ENCODE measurements at regions not wholly inside any gene's neighbourhood (a gene's known extent, or its start where the extent isn't known, plus 50 kb on each side); places are given as distances from the start of the nearest gene placed in this dataset.
"Not testable (repeated sequence)": the region's sequence is repeated elsewhere in the genome, so short reads cannot be mapped to it uniquely, and the experiment has no call there.

DNA sequence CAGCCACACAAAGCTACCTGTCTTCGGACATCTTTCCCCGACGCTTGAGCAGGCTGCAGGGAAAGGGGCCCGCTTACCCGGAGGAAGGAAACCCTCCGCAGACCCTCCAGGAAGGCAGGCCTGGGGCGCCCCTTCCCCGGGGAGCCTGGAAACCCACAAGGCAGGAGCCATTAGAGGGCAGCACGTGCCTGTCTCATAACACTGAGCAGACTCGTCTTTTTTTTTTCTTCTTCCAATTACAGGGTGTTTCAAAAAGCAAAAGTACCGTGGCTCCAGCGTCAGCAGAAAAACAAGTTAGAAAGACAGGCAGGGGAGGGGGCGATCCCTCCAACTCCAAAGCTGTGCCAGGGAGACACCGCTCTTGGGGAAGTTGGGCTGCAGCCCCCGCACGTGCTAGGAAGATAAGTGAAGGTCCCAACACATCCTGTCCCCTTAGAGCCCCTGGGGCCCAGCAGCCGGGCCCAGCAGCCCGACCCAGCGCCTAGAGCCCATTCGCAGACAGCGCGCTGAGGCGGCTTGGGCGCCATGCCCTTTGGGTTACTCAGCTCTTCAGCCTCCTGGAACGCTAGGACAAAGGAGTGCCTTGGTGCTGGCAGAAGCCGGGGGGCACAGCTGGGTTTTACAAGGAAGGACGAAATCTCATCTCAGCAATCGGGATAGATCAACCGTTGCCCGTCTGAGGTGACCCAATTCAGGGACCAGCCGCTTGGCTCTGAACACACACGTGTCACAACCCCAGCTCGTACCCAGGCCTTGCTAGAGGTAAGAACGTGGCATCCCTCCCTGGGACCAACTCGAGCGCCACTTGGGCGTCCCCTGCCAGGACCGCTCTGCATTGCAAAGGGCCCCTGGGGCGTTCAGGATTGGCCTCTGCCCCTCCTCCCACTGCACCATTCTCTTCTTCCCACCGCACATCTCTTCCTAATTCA is 136.3 kb downstream of the LY86 start:
- DNase-seq (ENCODE audit: low spot score), result peak; percentile 46

- no peak for DNase-seq (ENCODE audit: low spot score)
These were observed 137.1 kb downstream of the LY86 start for GRCh38 chr6:6725468-6726209.

GRCh38 chr6:6728169-6728941 is 139.8 kb downstream of the LY86 start:
- no peak for DNase-seq (ENCODE audit: low spot score)

- no peak for DNase-seq (ENCODE audit: low spot score)
These were observed 141.5 kb downstream of the LY86 start for GRCh38 chr6:6729971-6730370.

- DNase-seq (ENCODE audit: low spot score), result no peak
These were observed 142.3 kb downstream of the LY86 start for GRCh38 chr6:6730831-6731230.

DNA sequence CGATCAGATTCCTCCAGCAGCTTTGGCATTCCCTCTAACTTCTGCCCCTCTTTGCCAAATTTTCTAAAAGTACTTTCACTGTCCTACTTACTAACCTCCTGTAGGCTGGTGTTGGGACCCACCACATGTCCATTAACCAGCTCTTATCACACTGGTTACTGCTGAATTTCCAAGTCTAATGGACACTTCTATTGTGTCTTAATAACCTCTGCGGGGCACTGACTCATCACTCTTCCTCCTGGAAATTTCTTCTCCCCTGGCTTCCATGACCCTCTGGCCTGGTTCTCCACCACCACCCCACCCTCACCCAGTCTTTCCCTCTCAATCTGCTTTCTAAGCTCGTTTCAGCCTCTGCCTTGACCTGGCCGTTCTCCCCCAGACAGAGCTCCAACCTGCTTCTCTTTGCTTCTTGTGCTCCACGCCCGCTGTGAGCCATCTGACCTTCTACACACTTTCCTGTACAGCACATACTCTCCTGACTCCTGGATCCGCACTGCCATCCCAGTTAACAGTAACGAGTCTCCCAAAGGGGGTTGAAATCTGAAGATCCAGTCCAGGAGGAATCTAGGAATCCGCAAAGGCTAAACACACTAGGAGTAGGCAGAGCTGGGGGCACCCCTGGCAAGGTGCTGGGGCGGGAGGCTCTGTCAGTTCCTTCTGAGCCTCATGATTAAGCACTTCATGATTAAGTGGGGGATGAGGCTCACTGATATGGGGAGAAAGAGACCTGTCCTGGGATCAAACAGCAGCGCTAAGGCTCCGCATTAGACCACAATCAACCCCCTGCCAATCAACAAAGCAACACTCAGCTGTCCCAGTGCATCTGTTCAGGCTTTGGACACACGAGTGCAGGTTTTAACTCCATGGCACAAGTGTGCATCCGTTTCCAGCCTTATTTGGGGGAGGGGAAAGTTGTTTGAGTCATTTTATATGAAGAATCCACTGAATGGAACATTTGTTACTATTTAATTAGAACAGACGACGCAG is 146.3 kb downstream of the LY86 start:
- DNase-seq (ENCODE audit: low spot score), result no peak

- DNase-seq (ENCODE audit: low spot score), result no peak
These were observed 148.5 kb downstream of the LY86 start for GRCh38 chr6:6736791-6737654.

GRCh38 chr6:6737671-6738070 is 149.2 kb downstream of the LY86 start:
- DNase-seq (ENCODE audit: low spot score), result no peak

DNA sequence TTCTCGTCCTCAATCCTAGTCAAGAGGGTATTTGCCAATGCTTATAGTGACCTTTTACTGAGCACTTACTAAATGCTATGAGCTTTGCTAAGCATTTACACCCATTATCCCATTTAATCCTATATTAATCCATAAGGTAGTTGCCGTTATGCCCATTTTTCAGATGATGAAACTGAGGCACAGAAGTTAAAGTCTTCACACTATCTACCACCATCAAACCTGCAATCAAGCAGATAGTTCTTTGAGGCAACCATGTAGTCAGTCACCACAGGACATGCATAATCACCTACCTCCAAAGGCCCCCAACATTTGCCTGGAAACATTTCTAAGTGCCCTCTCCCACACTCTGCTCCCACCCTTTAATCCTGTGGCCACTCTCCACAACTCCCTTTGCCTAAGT is 149.6 kb downstream of the LY86 start:
- no peak for DNase-seq (ENCODE audit: low spot score)

- DNase-seq (ENCODE audit: low spot score), result no peak
These were observed 150.6 kb downstream of the LY86 start for GRCh38 chr6:6738922-6739716.

DNA sequence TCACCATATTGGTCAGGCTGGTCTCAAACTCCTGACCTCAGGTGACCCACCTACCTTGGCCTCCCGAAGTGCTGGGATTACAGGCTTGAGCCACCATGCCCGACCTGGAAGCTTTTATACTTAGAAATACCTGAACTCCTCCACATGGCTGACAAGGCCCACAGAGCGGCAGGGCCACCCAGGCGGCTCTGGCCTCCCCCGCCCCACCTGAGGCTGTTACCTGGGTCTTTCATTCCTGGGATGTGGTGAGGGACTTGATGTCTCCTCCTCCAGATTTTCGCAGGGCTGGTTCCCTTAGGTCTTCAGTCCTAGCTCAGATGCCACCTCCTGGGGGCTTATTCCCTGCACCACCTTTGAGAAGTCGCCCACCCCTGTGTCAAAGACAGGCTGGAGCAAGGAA is 152.1 kb downstream of the LY86 start:
- DNase-seq (ENCODE audit: low spot score), result no peak

DNA sequence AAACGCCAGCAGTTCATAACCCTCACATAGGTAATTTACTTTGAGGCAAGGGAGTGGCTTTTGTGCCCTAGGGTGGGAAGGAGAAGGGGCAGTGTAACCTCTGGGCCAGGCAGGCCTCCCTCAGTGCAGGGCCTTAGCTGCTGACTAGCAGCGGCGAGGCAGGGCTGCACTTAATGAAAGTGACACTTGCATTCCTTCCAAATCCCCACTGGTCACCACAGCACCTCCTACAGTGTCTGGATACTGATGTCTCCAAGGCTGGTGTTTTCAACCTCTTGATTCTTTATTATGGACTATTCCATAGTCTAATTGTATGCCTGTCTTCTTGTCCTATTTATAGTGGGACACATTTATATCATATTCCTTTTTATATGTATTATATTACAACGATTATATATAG is 152.7 kb downstream of the LY86 start:
- DNase-seq (ENCODE audit: low spot score), result no peak

DNA sequence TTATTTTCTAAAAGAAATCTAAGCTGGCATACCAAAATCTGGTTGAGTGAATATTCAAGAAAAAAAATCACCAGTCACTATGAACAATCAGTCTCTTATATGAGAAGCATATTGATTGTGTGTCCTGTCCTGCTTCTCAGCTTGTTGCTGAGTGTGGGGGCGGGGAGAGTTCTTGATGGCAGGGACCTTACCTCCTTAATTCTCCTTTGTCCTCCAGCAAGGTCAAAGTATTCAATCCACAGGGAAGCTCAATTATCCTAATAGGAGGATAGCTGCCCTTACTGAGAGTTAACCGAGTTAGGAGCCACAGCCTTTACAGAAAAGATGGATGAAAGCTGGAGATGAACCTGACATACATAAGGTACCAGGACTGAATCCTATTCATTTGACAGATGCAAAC is 154.0 kb downstream of the LY86 start:
- no peak for DNase-seq (ENCODE audit: low spot score)

DNA sequence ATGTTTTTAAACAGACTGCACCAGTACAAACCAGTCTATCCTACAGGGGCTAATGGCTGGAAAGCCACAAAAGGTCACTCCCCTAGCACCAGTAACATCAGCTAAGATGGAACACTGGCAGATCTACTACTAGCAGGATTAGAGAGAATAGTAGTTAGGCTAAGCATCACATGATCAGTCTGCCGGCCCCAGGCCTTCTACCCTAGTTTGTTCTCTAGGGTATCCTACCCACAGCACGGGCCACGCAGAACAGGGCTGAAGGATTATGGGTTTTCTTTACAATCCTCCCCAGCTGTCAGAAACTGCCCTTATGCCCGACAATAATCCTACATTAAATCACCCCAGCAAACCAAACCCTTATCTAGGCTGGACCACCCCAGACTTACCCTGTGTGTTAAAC is 156.0 kb downstream of the LY86 start:
- no peak for DNase-seq (ENCODE audit: low spot score)

DNA sequence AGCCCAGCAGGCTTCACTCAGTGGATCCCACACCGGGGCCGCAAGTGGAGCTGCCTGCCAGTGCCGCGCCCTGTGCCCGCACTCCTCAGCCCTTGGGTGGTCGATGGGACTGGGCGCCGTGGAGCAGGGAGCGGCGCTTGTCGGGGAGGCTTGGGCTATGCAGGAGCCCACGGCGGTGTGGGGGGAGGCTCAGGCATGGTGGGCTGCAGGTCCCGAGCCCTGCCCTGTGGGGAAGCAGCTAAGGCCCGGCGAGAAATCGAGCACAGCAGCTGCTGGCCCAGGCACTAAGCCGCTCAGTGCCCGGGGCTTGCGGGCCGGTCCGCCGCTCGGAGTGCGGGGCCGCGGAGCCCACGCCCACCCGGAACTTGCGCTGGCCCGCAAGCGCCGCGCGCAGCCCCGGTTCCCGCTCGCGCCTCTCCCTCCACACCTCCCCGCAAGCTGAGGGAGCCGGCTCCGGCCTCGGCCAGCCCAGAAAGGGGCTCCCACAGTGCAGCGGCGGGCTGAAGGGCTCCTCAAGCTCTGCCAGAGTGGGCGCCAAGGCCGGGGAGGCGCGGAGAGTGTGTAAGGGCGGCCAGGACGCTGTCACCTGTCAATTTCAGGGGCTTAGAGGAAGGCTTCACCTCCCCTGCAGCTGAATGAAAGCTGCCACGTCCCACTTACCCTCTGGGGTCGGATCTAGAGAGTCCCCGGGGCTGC is 157.3 kb downstream of the LY86 start:
- not testable (repeated sequence) for DNase-seq (ENCODE audit: low spot score)

DNA sequence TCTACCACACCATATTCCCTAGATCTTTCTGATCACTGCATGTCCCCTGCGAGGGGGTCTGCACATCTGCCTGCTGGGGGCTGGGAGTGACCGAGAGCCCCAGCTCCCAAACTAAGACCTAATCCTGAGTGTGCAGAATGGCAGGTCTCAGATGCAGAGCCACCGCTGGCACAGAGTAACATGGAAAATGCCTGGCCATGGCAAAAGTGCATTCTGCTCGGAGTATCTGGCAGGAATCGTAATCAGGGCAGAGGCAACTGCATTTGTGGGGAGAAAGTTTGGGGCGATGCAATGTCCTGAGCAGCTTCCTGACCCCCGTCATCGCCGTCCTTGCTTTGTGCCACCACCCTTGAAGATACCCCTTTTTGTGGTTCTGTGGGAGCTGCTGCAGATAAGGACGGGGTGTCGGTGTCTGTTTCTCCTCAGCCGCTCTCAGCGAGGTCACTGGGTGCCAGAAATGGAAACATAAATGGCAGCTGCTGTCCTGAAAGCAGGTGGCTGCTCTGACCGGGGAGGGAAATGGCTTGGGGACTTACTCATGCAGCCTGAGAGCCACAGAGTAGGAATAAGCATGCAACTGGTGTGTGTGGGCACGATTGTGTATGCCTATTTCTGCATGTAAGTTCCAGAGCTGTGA is 157.9 kb downstream of the LY86 start:
- DNase-seq (ENCODE audit: low spot score), result no peak

DNA sequence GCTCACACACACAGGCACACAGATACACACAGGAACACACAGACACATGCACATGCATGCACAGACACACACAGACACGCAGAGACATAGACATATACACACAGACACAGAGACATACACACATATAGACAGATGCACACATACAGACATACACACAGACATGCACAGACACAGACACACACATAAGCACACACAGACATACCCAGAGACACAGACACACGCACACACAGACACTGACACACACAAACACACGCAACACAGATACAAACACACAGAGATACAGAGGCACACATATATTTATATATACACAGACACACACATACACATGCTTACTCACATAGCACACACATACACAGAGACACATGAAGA is 158.4 kb downstream of the LY86 start:
- DNase-seq (ENCODE audit: low spot score), result no peak

DNA sequence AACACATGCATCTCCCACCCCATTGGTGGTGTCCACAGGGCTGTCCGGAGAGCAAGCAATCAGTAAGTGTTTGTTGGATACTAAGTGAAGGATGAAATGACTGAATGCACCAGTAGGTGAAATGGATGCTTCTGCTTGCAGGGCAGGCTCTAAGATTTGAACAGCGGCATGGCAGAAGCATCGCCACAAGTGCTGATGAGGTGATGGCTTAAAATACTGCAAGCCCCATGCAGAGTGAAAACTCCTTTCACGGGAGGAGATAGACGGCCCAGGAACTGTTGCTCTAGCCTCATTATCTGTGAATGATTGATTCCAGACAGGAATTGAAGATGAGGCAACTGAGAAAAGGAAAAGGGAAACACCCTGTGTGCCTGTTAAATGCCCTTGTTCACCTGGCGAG is 158.9 kb downstream of the LY86 start:
- no peak for DNase-seq (ENCODE audit: low spot score)

Data from activated CD4-positive, alpha-beta T cell treated with anti-CD3 and anti-CD28 coated beads, Interleukin-2, Interleukin-4, amounts not matched to agents 100 ng/mL and 50 ng/mL, durations not matched to agents 16 hours and 8 hours (primary cell).